GM19463 (cell line): ENCODE measurements at regions not wholly inside any gene's neighbourhood (a gene's known extent, or its start where the extent isn't known, plus 50 kb on each side); places are given as distances from the start of the nearest gene placed in this dataset.

ENCODE experiments used
- ATAC-seq: cut with Tn5 transposase; IDR thresholded peaks from one replicate; pipeline ENCODE4 v1.9.1; 2021; ENCODE audit warnings: mild to moderate bottlenecking, moderate library complexity; ENCODE audit not compliant: unreplicated experiment

GRCh38 chr12:13597837-13598236 lies 383.6 kb downstream of the GRIN2B start:
- ATAC-seq, result no peak

- no peak for ATAC-seq
Measured at GRCh38 chr12:13597166-13597565, 384.2 kb downstream of the GRIN2B start.

- ATAC-seq, result no peak
Measured at GRCh38 chr12:13596714-13597113, 384.7 kb downstream of the GRIN2B start.

GRCh38 chr12:13595536-13596443 lies 385.6 kb downstream of the GRIN2B start:
- ATAC-seq, result no peak

- ATAC-seq, result no peak
Measured at GRCh38 chr12:13594731-13595514, 386.5 kb downstream of the GRIN2B start.

- ATAC-seq, result no peak
Measured at GRCh38 chr12:13592063-13592942, 389.1 kb downstream of the GRIN2B start.

GRCh38 chr12:13591488-13591887 lies 389.9 kb downstream of the GRIN2B start:
- no peak for ATAC-seq

GRCh38 chr12:13591059-13591458 lies 390.3 kb downstream of the GRIN2B start:
- ATAC-seq, result no peak

- no peak for ATAC-seq
Measured at GRCh38 chr12:13588574-13588973, 392.0 kb downstream of the EMP1 start.

GRCh38 chr12:13587721-13588390 lies 391.3 kb downstream of the EMP1 start:
- no peak for ATAC-seq

- no peak for ATAC-seq
Measured at GRCh38 chr12:13586361-13586760, 389.8 kb downstream of the EMP1 start.

GRCh38 chr12:13584541-13584940 lies 388.0 kb downstream of the EMP1 start:
- no peak for ATAC-seq

GRCh38 chr12:13583630-13584029 lies 387.1 kb downstream of the EMP1 start:
- no peak for ATAC-seq

- no peak for ATAC-seq
Measured at GRCh38 chr12:13582421-13582820, 385.9 kb downstream of the EMP1 start.

GRCh38 chr12:13581031-13581430 lies 384.5 kb downstream of the EMP1 start:
- ATAC-seq, result no peak

GRCh38 chr12:13580206-13580605 lies 383.7 kb downstream of the EMP1 start:
- no peak for ATAC-seq

GRCh38 chr12:13576935-13577500 lies 380.5 kb downstream of the EMP1 start:
- no peak for ATAC-seq

- no peak for ATAC-seq
Measured at GRCh38 chr12:13573698-13574321, 377.3 kb downstream of the EMP1 start.

GRCh38 chr12:13571035-13571434 lies 374.5 kb downstream of the EMP1 start:
- no peak for ATAC-seq
